ENCODE measurements at regions not wholly inside any gene's neighbourhood (a gene's known extent, or its start where the extent isn't known, plus 50 kb on each side); places are given as distances from the start of the nearest gene placed in this dataset.

GRCh38 chr4:180870623-180871022, 1372.6 kb upstream of the TENM3 start (continued):
- TF ChIP-seq ZBTB40 (IDR thresholded peaks at IDR 0.05; ENCODE audit: borderline replicate concordance) (no peak), CBX5 (IDR thresholded peaks at IDR 0.05; ENCODE audit: low read depth) (no peak), RUNX3 (IDR thresholded peaks at IDR 0.05; ENCODE audit: low read length) (no peak), ASH2L (IDR thresholded peaks at IDR 0.05; ENCODE audit: borderline replicate concordance, low read depth) (no peak), SIN3A (IDR thresholded peaks at IDR 0.05; ENCODE audit: low read depth, low read length) (no peak), CREB1 (IDR thresholded peaks at IDR 0.05; ENCODE audit: low read depth) (no peak), ZNF384 (IDR thresholded peaks at IDR 0.05; ENCODE audit: borderline replicate concordance, low read depth, low read length) (no peak)

DNA sequence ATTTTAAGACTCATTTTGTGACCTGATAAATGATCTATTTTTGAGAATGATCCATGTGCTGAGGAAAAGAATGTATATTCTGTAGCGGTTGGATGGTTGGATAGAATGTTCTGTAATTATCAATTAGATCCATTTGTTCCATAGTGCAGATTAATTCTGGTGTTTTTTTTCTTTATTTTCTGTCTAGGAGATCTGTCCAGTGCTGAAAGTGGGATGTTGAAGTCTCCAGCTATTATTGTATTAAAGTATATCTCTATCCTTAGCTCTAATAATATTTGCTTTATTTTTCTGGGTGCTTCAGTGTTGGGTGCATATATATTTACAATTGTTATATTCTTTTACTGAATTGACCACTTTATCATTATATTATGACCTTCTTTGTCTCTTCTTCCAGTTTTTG, 1344.9 kb upstream of the TENM3 start:
- H3K36me3 ChIP-seq (ENCODE audit: control insufficient read depth in 2 of 2, insufficient read depth in 2 of 2, low read length in 1 of 2): no peaks in the 10 kb centered on the region
- 0% methylated on average over 1 of the region's 1 CpG for WGBS (ENCODE audit: insufficient coverage, insufficient replicate concordance, low lambda C conversion rate, missing lambda C conversion rate)
- FAIRE-seq: no peak
- ChIA-PET SMC1A (ENCODE audit: uncharacterized antibody, unreplicated experiment) (no interaction called here), CTCF (interaction anchor here (0.6 kb wide), 1 partner anchor 1253 kb away, joined by 3 read pairs; no protein-coding TSS in a partner anchor), POLR2A (no interaction called here), RAD21 (ENCODE audit: unreplicated experiment) (no interaction called here)
- H3K9ac ChIP-seq (ENCODE audit: control insufficient read depth, insufficient read depth, low read length): no peak overlapping the region
- no peak overlapping the region for H3K4me3 ChIP-seq
- DNase-seq (ENCODE audit: low read depth, low spot score): no peak
- no peak for ATAC-seq
- no peaks in the 10 kb centered on the region for H3K79me2 ChIP-seq (ENCODE audit: control insufficient read depth, insufficient read depth, low read length)
- intact Hi-C loops (cut with micrococcal nuclease; ENCODE audit: unreplicated experiment) (no loop called here), in situ Hi-C loops (cut with MboI) (no loop called here)
- no peak overlapping the region for H3K27ac ChIP-seq (ENCODE audit: control insufficient read depth, insufficient read depth)
- H3K9me3 ChIP-seq (replicated peaks; ENCODE audit: control insufficient read depth, insufficient read depth, low read length): no peaks in the 10 kb centered on the region
- no peaks in the 10 kb centered on the region for H3K27me3 ChIP-seq (replicated peaks in 1 of 2; ENCODE audit: control insufficient read depth in 2 of 2, insufficient read depth in 2 of 2, low read length in 1 of 2)
- H3K4me2 ChIP-seq (ENCODE audit: control insufficient read depth, insufficient read depth): no peak overlapping the region
- H2AFZ ChIP-seq (ENCODE audit: control insufficient read depth, low read depth, low read length): no peak overlapping the region
- no peaks in the 10 kb centered on the region for H3K4me1 ChIP-seq (ENCODE audit: control insufficient read depth, insufficient read depth, low read length)
- TF ChIP-seq ZNF622 (IDR thresholded peaks at IDR 0.05) (no peak), SUPT20H (IDR thresholded peaks at IDR 0.05; ENCODE audit: borderline replicate concordance, control insufficient read depth, low read depth, low read length) (no peak), ZNF384 (IDR thresholded peaks at IDR 0.05; ENCODE audit: borderline replicate concordance, low read depth, low read length) (no peak), RAD51 (IDR thresholded peaks at IDR 0.05) (no peak), FOXM1 (IDR thresholded peaks at IDR 0.05; ENCODE audit: low read depth, low read length) (no peak), TBL1XR1 (IDR thresholded peaks at IDR 0.05; ENCODE audit: low read depth, low read length) (no peak), CHD4 (IDR thresholded peaks at IDR 0.05) (no peak), HCFC1 (IDR thresholded peaks at IDR 0.05; ENCODE audit: low read length) (no peak), CEBPB (IDR thresholded peaks at IDR 0.05; ENCODE audit: borderline replicate concordance in 1 of 2, low read depth in 2 of 2, low read length in 2 of 2) (no peak), MEF2A (IDR thresholded peaks at IDR 0.05; ENCODE audit: insufficient read depth, low read depth, low read length) (no peak), POLR2A (IDR thresholded peaks at IDR 0.05; ENCODE audit: low read depth, low read length) (no peak)
- TF ChIP-seq, protein P1, sequence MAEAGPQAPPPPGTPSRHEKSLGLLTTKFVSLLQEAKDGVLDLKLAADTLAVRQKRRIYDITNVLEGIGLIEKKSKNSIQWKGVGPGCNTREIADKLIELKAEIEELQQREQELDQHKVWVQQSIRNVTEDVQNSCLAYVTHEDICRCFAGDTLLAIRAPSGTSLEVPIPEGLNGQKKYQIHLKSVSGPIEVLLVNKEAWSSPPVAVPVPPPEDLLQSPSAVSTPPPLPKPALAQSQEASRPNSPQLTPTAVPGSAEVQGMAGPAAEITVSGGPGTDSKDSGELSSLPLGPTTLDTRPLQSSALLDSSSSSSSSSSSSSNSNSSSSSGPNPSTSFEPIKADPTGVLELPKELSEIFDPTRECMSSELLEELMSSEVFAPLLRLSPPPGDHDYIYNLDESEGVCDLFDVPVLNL (IDR thresholded peaks at IDR 0.05; ENCODE audit: low read depth, low read length): no peak
- no TSS peak for BruUV-seq (replicated peaks)
- no peaks in the 10 kb centered on the region for H4K20me1 ChIP-seq (ENCODE audit: control insufficient read depth, insufficient read depth)

Measured in GM12878 (cell line).